Endothelial cell of umbilical vein (primary cell): ENCODE measurements at regions not wholly inside any gene's neighbourhood (a gene's known extent, or its start where the extent isn't known, plus 50 kb on each side); places are given as distances from the start of the nearest gene placed in this dataset.

Experiments used
- BruUV-seq: library from RNA; stranded (reverse); fragments of 400-500 nt; replicated peaks from 2 replicates; lab custom pipeline; 2021; lab: Mats Ljungman, UMichigan
- CTCF ChIA-PET: fragments of 300-600, 350-600 bp; sonication (Branson Sonifier 250); formaldehyde crosslinking; loops from one replicate; lab custom pipeline; 2021; ENCODE audit warnings: antibody characterized with exemption, inconsistent platforms; lab: Charles Lee
- POLR2A ChIA-PET: fragments of 300-600, 350-600 bp; sonication (Branson Sonifier 250); formaldehyde crosslinking; loops from one replicate; lab custom pipeline; 2021; ENCODE audit warnings: antibody characterized with exemption, inconsistent platforms; lab: Charles Lee
- DNase-seq: peaks from one replicate; pipeline ENCODE4 v3.0.0-alpha.2; 2011; ENCODE audit warnings: low read depth, low spot score
- FAIRE-seq: peaks from 2 replicates; lab custom pipeline; 2011; peaks lifted over from hg19 to GRCh38; lab: Jason Lieb, UNC
- H2AFZ ChIP-seq: 2 replicates; pipeline ENCODE4 v1.6.0; 2012; ENCODE audit warnings: low read depth, low read length, control low read depth, inconsistent platforms
- H3K27ac ChIP-seq: 2 replicates; pipeline ENCODE4 v1.5.1; 2011; ENCODE audit warnings: low read depth, mild to moderate bottlenecking, control low read depth, low read length, moderate library complexity; ENCODE audit not compliant: insufficient read depth
- H3K27me3 ChIP-seq, 2 experiments: 2 replicates each; pipeline versions ENCODE4 v1.6.0 to v1.6.1; 2011; ENCODE audit warnings: low read length in 2 of 2, mixed read lengths in 1 of 2; ENCODE audit not compliant: control insufficient read depth in 2 of 2, insufficient read depth in 2 of 2
- H3K36me3 ChIP-seq, 2 experiments: 2 replicates in 1 of 2; 3 replicates in 1 of 2; pipeline ENCODE4 v1.5.1; 2011; ENCODE audit warnings: low read length in 2 of 2, mild to moderate bottlenecking in 1 of 2, moderate library complexity in 1 of 2; ENCODE audit not compliant: control insufficient read depth in 2 of 2, insufficient read depth in 2 of 2; ENCODE audit errors: extremely low read depth in 1 of 2
- H3K4me1 ChIP-seq: 3 replicates; pipeline ENCODE4 v1.5.1; 2011; ENCODE audit warnings: mild to moderate bottlenecking, low read length; ENCODE audit not compliant: control insufficient read depth, insufficient read depth; ENCODE audit errors: extremely low read depth
- H3K4me2 ChIP-seq: 2 replicates; pipeline ENCODE4 v1.6.1; 2011; ENCODE audit warnings: low read length, control low read depth, mixed read lengths; ENCODE audit not compliant: insufficient read depth
- H3K4me3 ChIP-seq, 3 experiments: fragments of 200-600 bp in 1 of 3; sonication (generic), shearing (Covaris generic) in 1 of 3; replicated peaks in 1 of 3; 2 replicates each; pipeline ENCODE4 v1.5.1; 2011 to 2016; ENCODE audit warnings: control low read depth in 3 of 3, low read length in 3 of 3, mild to moderate bottlenecking in 2 of 3, inconsistent platforms in 1 of 3, low read depth in 1 of 3, moderate library complexity in 1 of 3; ENCODE audit not compliant: insufficient read depth in 1 of 3
- H3K79me2 ChIP-seq: 2 replicates; pipeline ENCODE4 v1.6.0; 2012; ENCODE audit warnings: low read length, inconsistent platforms; ENCODE audit not compliant: control insufficient read depth, insufficient read depth
- H3K9ac ChIP-seq: replicated peaks from 2 replicates; pipeline ENCODE3; 2011; ENCODE audit warnings: low read length, control low read depth; ENCODE audit not compliant: insufficient read depth; ENCODE audit errors: extremely low read depth
- H3K9me1 ChIP-seq: replicated peaks from 3 replicates; pipeline ENCODE4 v1.6.0; 2011; ENCODE audit warnings: mild to moderate bottlenecking, low read length; ENCODE audit not compliant: control insufficient read depth, insufficient read depth; ENCODE audit errors: extremely low read depth
- H3K9me3 ChIP-seq: replicated peaks from 2 replicates; pipeline ENCODE4 v1.5.1; 2012; ENCODE audit warnings: low read length, inconsistent platforms; ENCODE audit not compliant: control insufficient read depth, insufficient read depth
- H4K20me1 ChIP-seq: replicated peaks from 2 replicates; pipeline ENCODE3; 2011; ENCODE audit warnings: mild to moderate bottlenecking, low read length; ENCODE audit not compliant: control insufficient read depth, insufficient read depth; ENCODE audit errors: extremely low read depth
- EZH2 ChIP-seq: IDR thresholded peaks from 2 replicates; pipeline ENCODE4 v1.6.1; 2012; ENCODE audit warnings: borderline replicate concordance, low read depth, mild to moderate bottlenecking, moderate library complexity, low read length, inconsistent platforms; ENCODE audit not compliant: severe bottlenecking
- FOS ChIP-seq: IDR thresholded peaks from 2 replicates; pipeline ENCODE4 v1.6.1; 2011; ENCODE audit warnings: mild to moderate bottlenecking, low read length, moderate library complexity, borderline replicate concordance; ENCODE audit not compliant: insufficient read depth
- GATA2 ChIP-seq: IDR thresholded peaks from 2 replicates; pipeline ENCODE4 v1.7.0; 2011; ENCODE audit warnings: low read depth, mild to moderate bottlenecking, moderate library complexity, mixed read lengths, low read length; ENCODE audit not compliant: insufficient read length, insufficient read depth
- JUN ChIP-seq: IDR thresholded peaks from 2 replicates; pipeline ENCODE4 v1.6.1; 2011; ENCODE audit warnings: borderline replicate concordance, low read depth; ENCODE audit not compliant: insufficient read length, insufficient read depth
- MYC ChIP-seq: IDR thresholded peaks from one replicate; pipeline ENCODE4 v1.6.1; 2011; ENCODE audit warnings: mild to moderate bottlenecking, low read depth, low read length
- POLR2A ChIP-seq: IDR thresholded peaks from 2 replicates; pipeline ENCODE4 v1.6.1; 2012; ENCODE audit warnings: low read depth, mild to moderate bottlenecking, control low read depth, low read length
- POLR2AphosphoS5 ChIP-seq: IDR thresholded peaks from 2 replicates; pipeline ENCODE4 v1.6.1; 2012; ENCODE audit warnings: low read depth, mild to moderate bottlenecking, control low read depth, low read length, moderate library complexity; ENCODE audit not compliant: insufficient read depth
- dilution Hi-C: fragments of 300-500 bp; cut with MboI; formaldehyde crosslinking; loops from one replicate; pipeline ENCODE4 v1.15.0; 2019; ENCODE audit warnings: low sequenced_read_pairs; ENCODE audit not compliant: extremely low pct_ligation_motif_present
- intact Hi-C: fragments of 100-400 bp; cut with micrococcal nuclease; formaldehyde crosslinking; loops from one replicate; pipeline ENCODE4 v1.10.0; 2022
- TF ChIP-seq, protein P1 (sequence below), 2 donors: IDR thresholded peaks; 1 replicate in 1 of 2; 2 replicates in 1 of 2; pipeline ENCODE4 v1.5.1; 2011; ENCODE audit warnings: low read length in 2 of 2, mild to moderate bottlenecking in 2 of 2, moderate library complexity in 2 of 2, control low read depth in 1 of 2, inconsistent platforms in 1 of 2, low read depth in 1 of 2; ENCODE audit not compliant: insufficient read depth in 1 of 2; ENCODE audit errors: extremely low read depth in 1 of 2
- TF ChIP-seq, protein P2 (sequence below): IDR thresholded peaks from 2 replicates; pipeline ENCODE4 v1.6.1; 2011; ENCODE audit not compliant: insufficient read depth, insufficient read length

DNA sequence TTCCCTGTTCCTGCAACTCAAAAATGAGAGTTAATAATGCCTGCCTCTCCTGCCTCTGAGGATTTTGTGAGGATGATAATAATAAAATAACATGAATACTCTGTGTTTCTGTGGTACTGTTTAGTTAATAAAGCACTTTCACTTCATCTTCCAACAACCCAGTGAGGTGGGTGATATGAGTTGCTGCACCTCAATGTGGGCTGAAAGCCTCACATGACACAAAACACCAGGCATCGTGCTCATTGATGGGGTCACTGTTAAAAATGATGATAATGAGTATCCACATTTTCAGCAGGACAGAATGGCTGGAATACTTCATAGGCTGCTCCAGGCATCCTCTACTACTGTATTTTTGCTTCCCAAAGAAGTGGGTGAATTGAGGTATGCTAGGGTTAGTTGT, 222.8 kb upstream of the NRP1 start:
- FAIRE-seq, result no peak

More for the DNA sequence above, 222.8 kb upstream of the NRP1 start:
- Histone ChIP-seq H3K9me1 (no peaks in the 10 kb centered on the region), H3K27ac (no peak overlapping the region), H3K4me3 (no peak overlapping the region), H3K4me2 (no peak overlapping the region), H3K36me3 (no peaks in the 10 kb centered on the region), H3K79me2 (no peaks in the 10 kb centered on the region), H2AFZ (no peak overlapping the region), H3K4me1 (no peaks in the 10 kb centered on the region), H3K27me3 (peaks cover 19 to 23% of the 10 kb centered on the region in 2 experiments), H3K9me3 (no peaks in the 10 kb centered on the region), H4K20me1 (no peaks in the 10 kb centered on the region), H3K9ac (no peak overlapping the region)
- TF ChIP-seq POLR2A (no peak), EZH2 (no peak), MYC (no peak), FOS (no peak), GATA2 (no peak), POLR2AphosphoS5 (no peak), JUN (no peak)
- TF ChIP-seq, protein P1, sequence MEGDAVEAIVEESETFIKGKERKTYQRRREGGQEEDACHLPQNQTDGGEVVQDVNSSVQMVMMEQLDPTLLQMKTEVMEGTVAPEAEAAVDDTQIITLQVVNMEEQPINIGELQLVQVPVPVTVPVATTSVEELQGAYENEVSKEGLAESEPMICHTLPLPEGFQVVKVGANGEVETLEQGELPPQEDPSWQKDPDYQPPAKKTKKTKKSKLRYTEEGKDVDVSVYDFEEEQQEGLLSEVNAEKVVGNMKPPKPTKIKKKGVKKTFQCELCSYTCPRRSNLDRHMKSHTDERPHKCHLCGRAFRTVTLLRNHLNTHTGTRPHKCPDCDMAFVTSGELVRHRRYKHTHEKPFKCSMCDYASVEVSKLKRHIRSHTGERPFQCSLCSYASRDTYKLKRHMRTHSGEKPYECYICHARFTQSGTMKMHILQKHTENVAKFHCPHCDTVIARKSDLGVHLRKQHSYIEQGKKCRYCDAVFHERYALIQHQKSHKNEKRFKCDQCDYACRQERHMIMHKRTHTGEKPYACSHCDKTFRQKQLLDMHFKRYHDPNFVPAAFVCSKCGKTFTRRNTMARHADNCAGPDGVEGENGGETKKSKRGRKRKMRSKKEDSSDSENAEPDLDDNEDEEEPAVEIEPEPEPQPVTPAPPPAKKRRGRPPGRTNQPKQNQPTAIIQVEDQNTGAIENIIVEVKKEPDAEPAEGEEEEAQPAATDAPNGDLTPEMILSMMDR (IDR thresholded peaks at IDR 0.05; ENCODE audit: extremely low read depth in 1 of 2, insufficient read depth in 1 of 2, low read depth in 1 of 2, low read length in 2 of 2), result no peak
- TF ChIP-seq, protein P2, sequence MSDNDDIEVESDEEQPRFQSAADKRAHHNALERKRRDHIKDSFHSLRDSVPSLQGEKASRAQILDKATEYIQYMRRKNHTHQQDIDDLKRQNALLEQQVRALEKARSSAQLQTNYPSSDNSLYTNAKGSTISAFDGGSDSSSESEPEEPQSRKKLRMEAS, result no peak
- ChIA-PET POLR2A (no interaction called here), CTCF (interaction anchor here (1.0 to 1.7 kb wide), 2 partner anchors 9 to 225 kb away, joined by 3 to 7 read pairs; no protein-coding TSS in a partner anchor)
- dilution Hi-C loops (no loop called here), intact Hi-C loops (no loop called here)
- BruUV-seq, result no TSS peak
- no peak for DNase-seq
